Common myeloid progenitor, CD34-positive (primary cell): ENCODE measurements at regions not wholly inside any gene's neighbourhood (a gene's known extent, or its start where the extent isn't known, plus 50 kb on each side); places are given as distances from the start of the nearest gene placed in this dataset.

Experiments
- CTCF ChIA-PET: fragments of 350-600 bp; sonication (Branson Sonifier 250); formaldehyde crosslinking; loops from one replicate; lab custom pipeline; 2021; ENCODE audit warnings: antibody characterized with exemption; lab: Charles Lee
- POLR2A ChIA-PET: fragments of 350-600 bp; sonication (Branson Sonifier 250); formaldehyde crosslinking; loops from one replicate; lab custom pipeline; 2021; ENCODE audit warnings: antibody characterized with exemption; lab: Charles Lee
- DNase-seq, 3 donors: peaks; one replicate each; pipeline versions ENCODE4 v3.0.0 to v3.0.0-alpha.2; 2013
- H3K27ac ChIP-seq, 2 experiments: 1 replicate in 1 of 2; 2 replicates in 1 of 2; pipeline ENCODE4 v1.7.0; 2013; ENCODE audit warnings: inconsistent platforms in 2 of 2, low read length in 2 of 2, mild to moderate bottlenecking in 2 of 2, low read depth in 1 of 2, moderate library complexity in 1 of 2; ENCODE audit not compliant: severe bottlenecking in 2 of 2, insufficient read depth in 1 of 2, poor library complexity in 1 of 2
- H3K27me3 ChIP-seq, 5 experiments: replicated peaks in 2 of 5; 1 replicate in 3 of 5; 2 replicates in 2 of 5; pipeline versions ENCODE4 v1.6.1 to v1.7.0; 2013; ENCODE audit warnings: low read length in 4 of 5, mild to moderate bottlenecking in 2 of 5, moderate library complexity in 2 of 5, inconsistent platforms in 1 of 5; ENCODE audit not compliant: insufficient read depth in 5 of 5, control insufficient read depth in 4 of 5
- H3K36me3 ChIP-seq, 4 experiments: 1 replicate in 2 of 4; 2 replicates in 2 of 4; pipeline versions ENCODE4 v1.6.1 to v1.7.0; 2013; ENCODE audit warnings: low read length in 3 of 4, control low read depth in 1 of 4, mild to moderate bottlenecking in 1 of 4; ENCODE audit not compliant: control insufficient read depth in 4 of 4, insufficient read depth in 4 of 4
- H3K4me1 ChIP-seq, 4 experiments: 1 replicate in 3 of 4; 2 replicates in 1 of 4; pipeline versions ENCODE4 v1.6.1 to v1.7.1; 2013; ENCODE audit warnings: low read length in 3 of 4, mild to moderate bottlenecking in 3 of 4, control low read depth in 1 of 4, inconsistent platforms in 1 of 4, moderate library complexity in 1 of 4; ENCODE audit not compliant: control insufficient read depth in 4 of 4, insufficient read depth in 4 of 4; ENCODE audit errors: control extremely low read depth in 1 of 4
- H3K4me3 ChIP-seq, 7 experiments: 1 replicate in 4 of 7; 2 replicates in 3 of 7; pipeline versions ENCODE4 v1.5.1 to v1.7.0; 2013; ENCODE audit warnings: mild to moderate bottlenecking in 7 of 7, low read length in 6 of 7, moderate library complexity in 6 of 7, inconsistent platforms in 2 of 7, low read depth in 2 of 7, control low read depth in 1 of 7; ENCODE audit not compliant: insufficient read depth in 4 of 7, control insufficient read depth in 1 of 7; ENCODE audit errors: extremely low read depth in 1 of 7
- H3K9me3 ChIP-seq, 5 experiments: 1 replicate in 4 of 5; 2 replicates in 1 of 5; pipeline versions ENCODE4 v1.6.1 to v1.7.1; 2013; ENCODE audit warnings: low read length in 4 of 5, mild to moderate bottlenecking in 2 of 5, inconsistent platforms in 1 of 5, low read depth in 1 of 5, moderate library complexity in 1 of 5; ENCODE audit not compliant: control insufficient read depth in 4 of 5, insufficient read depth in 2 of 5; ENCODE audit errors: control extremely low read depth in 1 of 5
- WGBS: methylation state at CpG from one replicate; pipeline ENCODE4 v1.1.5; 2013; ENCODE audit not compliant: insufficient coverage; 5-methylcytosine and 5-hydroxymethylcytosine counted together

DNA sequence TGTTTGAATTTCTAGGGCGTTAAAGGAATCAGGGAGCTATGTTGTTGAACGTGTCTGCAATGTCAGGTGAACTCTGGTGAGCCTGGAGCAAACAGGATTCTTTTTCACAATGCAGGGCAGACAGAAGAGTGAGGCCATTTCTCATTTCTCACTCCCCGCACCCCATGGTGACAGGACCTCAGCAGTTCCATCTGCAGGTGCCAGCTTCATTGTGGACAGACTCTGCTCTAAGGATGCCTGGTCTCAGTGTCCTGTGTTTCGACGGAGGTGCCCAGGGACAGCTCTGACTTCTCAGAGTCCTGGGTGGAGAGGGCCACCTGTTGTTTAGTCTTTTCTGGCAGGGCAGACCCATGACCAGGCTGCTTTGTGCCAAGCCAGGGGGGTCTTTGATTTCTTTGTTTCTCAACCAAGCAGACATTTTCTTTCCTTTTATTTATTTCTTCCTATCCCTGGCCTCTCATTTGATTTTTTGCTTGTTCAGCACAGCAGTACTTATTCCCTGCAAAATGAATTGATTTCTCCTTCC lies 201.5 kb downstream of the RNF144A start:
- H3K27me3 ChIP-seq, result no peaks in the 10 kb centered on the region
- no peak for DNase-seq
- no peaks in the 10 kb centered on the region for H3K4me1 ChIP-seq
- 98% methylated on average over 5 of the region's 5 CpGs for WGBS
- no peaks in the 10 kb centered on the region for H3K36me3 ChIP-seq
- no peak overlapping the region for H3K4me3 ChIP-seq
- CTCF ChIA-PET, result interaction anchor here (1.0 to 2.0 kb wide), 3 partner anchors 10 to 1643 kb away, joined by 3 to 7 read pairs (median 3); no protein-coding TSS in a partner anchor
- H3K27ac ChIP-seq, result no peak overlapping the region
- POLR2A ChIA-PET, result no interaction called here
- peaks cover 0 to 2% (median 0%) of the 10 kb centered on the region in 5 experiments for H3K9me3 ChIP-seq

DNA sequence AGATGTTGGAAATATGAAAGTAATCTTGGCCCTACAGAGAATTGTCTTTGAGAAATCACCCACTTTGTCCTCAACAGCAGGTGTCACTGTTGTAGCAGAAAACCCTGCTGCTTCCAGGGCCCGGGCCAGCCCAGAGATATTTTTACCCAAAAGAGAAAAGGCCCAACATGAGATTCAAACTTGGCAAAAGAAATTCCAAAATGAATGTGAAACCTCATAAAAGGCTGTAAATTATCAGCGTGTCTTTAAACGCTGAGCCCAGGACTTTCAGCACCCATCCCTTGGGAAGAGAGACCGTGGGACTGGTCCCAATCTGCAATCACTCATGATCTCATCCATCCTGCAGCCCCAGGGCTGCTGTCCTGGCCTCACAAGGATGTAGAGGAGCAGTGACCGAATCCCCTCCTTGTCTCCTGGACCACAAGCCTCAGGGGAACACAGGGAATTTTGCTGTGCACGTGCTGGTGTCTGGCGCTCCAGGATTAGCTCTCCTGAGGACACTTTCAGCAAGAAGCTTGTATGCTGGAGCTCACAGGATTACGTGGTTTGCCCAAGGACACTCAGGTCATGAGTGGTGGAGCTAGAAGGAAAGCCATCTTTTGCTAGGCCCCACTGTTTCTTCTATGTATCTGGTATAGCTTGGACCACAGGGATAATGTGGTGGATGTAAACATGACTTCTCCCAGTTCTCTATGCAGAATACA lies 202.1 kb downstream of the RNF144A start:
- no peaks in the 10 kb centered on the region for H3K36me3 ChIP-seq
- H3K27ac ChIP-seq, result no peak overlapping the region
- no peaks in the 10 kb centered on the region for H3K4me1 ChIP-seq
- ChIA-PET CTCF (interaction anchor here (0.7 to 2.0 kb wide), 7 partner anchors 10 to 1644 kb away, joined by 3 to 7 read pairs (median 3); no protein-coding TSS in a partner anchor), POLR2A (no interaction called here)
- DNase-seq, result peak; percentile 22 to 56 (median 46)
- no peaks in the 10 kb centered on the region for H3K27me3 ChIP-seq
- no peaks in the 10 kb centered on the region for H3K9me3 ChIP-seq
- 75% methylated on average over 7 of the region's 8 CpGs for WGBS
- H3K4me3 ChIP-seq, result no peak overlapping the region

DNA sequence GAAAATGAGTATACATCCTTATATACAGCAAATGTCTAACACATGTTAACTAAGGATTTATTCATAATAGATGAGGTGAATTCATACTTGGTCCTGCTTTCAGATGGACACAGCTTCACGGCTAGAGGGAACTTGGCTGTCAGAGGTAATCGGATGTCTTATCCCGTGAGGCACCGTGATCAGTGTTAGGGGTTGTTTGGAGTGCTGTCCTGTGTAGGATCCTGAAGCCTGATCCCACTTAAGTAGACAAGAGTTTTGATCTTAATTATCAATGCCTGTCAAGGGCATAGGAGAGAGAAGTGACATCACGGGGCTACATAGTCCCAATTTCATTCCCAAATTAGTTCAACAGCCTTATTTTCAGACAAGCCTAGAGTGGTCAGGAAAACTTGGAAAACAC lies 204.6 kb downstream of the RNF144A start:
- no peaks in the 10 kb centered on the region for H3K36me3 ChIP-seq
- POLR2A ChIA-PET, result no interaction called here
- no peaks in the 10 kb centered on the region for H3K4me1 ChIP-seq
- H3K9me3 ChIP-seq, result no peaks in the 10 kb centered on the region
- no peak overlapping the region for H3K27ac ChIP-seq
- no peaks in the 10 kb centered on the region for H3K27me3 ChIP-seq
- DNase-seq, result no peak
- H3K4me3 ChIP-seq, result no peak overlapping the region
- CTCF ChIA-PET, result interaction anchor here (1.4 kb wide), 1 partner anchor 14 kb away, joined by 3 read pairs; no protein-coding TSS in a partner anchor
- WGBS, result 94% methylated on average over 3 of the region's 5 CpGs

DNA sequence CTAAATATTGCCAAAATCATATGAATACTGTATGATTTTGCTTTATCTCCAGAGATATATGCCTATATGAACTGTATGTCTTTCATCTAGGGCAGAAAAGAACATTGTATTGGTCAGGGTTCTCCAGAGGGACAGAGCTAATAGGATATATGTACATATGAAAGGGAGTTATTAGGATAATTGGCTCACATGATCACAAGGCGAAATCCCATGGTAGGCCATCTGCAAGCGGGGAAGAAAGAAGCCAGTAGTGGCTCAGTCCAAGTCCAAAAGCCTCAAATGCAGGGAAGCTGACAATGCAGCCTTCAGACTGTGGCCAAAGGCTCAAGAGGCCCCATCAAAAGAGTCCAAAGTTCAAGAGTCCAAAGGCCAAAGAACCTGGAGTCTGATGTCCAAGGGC lies 209.9 kb downstream of the RNF144A start:
- CTCF ChIA-PET, result no interaction called here

DNA sequence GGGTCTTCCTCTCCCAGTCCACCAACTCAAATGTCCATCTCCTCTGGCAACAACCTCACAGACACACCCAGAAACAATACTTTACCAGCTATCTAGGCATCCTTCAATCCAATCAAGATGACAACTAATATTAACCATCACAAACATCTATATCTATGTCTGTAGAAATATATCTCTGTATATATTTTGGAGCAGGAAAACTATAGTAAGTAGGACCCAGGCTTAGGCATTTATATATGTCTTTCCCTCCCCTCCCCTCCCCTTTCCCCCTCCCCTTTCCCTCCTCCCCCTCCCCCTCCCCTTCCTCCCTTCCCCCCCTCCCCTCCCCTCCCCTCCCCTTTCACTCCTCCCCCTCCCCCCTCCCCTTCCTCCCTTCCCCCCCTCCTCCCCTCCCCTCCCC lies 210.5 kb downstream of the RNF144A start:
- ChIA-PET POLR2A (no interaction called here), CTCF (interaction anchor here (1.4 kb wide), 1 partner anchor 12 kb away, joined by 4 read pairs; no protein-coding TSS in a partner anchor)
- DNase-seq, result no peak
- no peaks in the 10 kb centered on the region for H3K9me3 ChIP-seq
- H3K27me3 ChIP-seq, result no peaks in the 10 kb centered on the region
- H3K4me3 ChIP-seq, result no peak overlapping the region
- H3K36me3 ChIP-seq, result no peaks in the 10 kb centered on the region
- no peaks in the 10 kb centered on the region for H3K4me1 ChIP-seq
- H3K27ac ChIP-seq, result no peak overlapping the region

More for the DNA sequence above, 209.9 kb downstream of the RNF144A start:
- H3K4me1 ChIP-seq, result no peaks in the 10 kb centered on the region
- H3K27ac ChIP-seq, result no peak overlapping the region
- 95% methylated on average over 2 of the region's 2 CpGs for WGBS
- H3K27me3 ChIP-seq, result no peaks in the 10 kb centered on the region
- no peak for DNase-seq
- no peaks in the 10 kb centered on the region for H3K9me3 ChIP-seq
- H3K4me3 ChIP-seq, result no peak overlapping the region
- POLR2A ChIA-PET, result no interaction called here
- no peaks in the 10 kb centered on the region for H3K36me3 ChIP-seq

DNA sequence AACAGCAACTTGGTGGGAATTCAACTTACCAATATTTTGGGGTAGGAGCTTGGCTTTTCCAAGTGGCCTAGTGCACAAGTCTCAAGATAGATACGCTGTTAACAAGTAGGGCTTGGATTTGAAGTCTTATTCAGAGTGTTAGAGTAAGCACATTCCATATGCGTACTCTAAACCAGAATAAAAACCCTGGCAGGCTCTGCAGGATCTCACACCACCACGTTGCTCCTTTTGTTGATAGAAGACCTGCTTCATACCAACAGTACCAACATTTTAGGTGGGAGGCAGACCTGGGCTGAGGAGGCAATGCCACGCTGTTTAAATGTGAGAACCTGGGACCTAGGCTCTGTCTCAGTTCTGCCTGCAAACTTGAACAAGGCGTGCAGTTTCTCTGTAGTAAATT lies 214.0 kb downstream of the RNF144A start:
- ChIA-PET POLR2A (no interaction called here), CTCF (interaction anchor here (1.1 kb wide), 2 partner anchors 13 to 310 kb away, joined by 3 read pairs; no protein-coding TSS in a partner anchor)
- no peaks in the 10 kb centered on the region for H3K4me1 ChIP-seq
- WGBS, result 95% methylated on average over 4 of the region's 5 CpGs
- no peaks in the 10 kb centered on the region for H3K9me3 ChIP-seq
- no peak for DNase-seq
- H3K27me3 ChIP-seq, result no peaks in the 10 kb centered on the region
- H3K27ac ChIP-seq, result no peak overlapping the region
- no peak overlapping the region for H3K4me3 ChIP-seq
- no peaks in the 10 kb centered on the region for H3K36me3 ChIP-seq

DNA sequence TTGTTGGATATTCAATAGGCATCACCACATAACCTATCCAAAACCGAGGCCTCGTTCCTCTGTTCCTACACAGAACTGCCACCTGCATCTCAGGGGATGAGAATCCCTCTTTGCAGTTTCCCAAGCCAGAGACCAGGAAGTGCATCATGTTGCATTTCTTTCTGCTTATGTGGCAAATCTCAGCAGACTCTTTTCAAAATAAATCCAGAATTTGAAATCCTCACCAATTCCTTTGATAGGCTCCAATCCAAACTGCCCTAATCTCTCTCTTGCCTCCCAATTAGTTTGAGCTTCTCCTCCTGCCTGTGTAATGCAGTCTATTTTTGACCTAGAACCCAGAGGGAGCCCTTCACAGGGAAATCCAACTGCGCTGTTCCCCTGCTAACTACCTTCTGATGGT lies 215.5 kb downstream of the RNF144A start:
- Histone ChIP-seq H3K4me1 (no peaks in the 10 kb centered on the region), H3K27me3 (no peaks in the 10 kb centered on the region), H3K4me3 (no peak overlapping the region), H3K9me3 (no peaks in the 10 kb centered on the region), H3K36me3 (no peaks in the 10 kb centered on the region), H3K27ac (no peak overlapping the region)
- DNase-seq, result no peak
- 100% methylated on average over 2 of the region's 3 CpGs for WGBS
- POLR2A ChIA-PET, result no interaction called here
- CTCF ChIA-PET, result no interaction called here
